NCI-H345 treated with DMSO at 0.1 percent for 48 hours (cell line): ENCODE measurements at regions not wholly inside any gene's neighbourhood (a gene's known extent, or its start where the extent isn't known, plus 50 kb on each side); places are given as distances from the start of the nearest gene placed in this dataset.

Source experiments
- DNase-seq: peaks from one replicate; lab custom pipeline; 2025; ENCODE audit not compliant: unreplicated experiment; lab: John Stamatoyannopoulos, UW

GRCh38 chr1:60146884-60147283 lies 73.3 kb upstream of the C1orf87 start:
- no peak for DNase-seq

GRCh38 chr1:60145771-60146170 lies 72.2 kb upstream of the C1orf87 start:
- no peak for DNase-seq

DNA sequence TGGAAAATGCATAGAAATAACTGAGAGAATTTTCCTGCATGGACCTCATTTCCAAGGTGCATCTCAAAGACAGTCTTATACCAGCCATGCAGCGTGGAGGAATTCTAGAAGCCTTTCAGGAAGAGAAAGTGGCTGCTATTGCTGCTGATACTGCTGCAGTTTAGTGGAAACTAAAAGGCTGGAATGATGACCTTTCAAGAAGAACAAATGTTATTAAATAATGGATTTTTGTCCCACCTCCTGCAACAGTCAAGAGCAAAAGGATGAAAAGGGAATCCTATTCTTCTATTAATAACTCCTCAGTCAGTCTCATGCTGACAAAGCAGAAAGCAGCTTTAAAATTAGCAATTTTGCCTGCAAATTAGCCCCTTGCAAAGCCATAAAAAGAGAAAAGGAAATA lies 68.2 kb upstream of the C1orf87 start:
- DNase-seq = no peak

DNA sequence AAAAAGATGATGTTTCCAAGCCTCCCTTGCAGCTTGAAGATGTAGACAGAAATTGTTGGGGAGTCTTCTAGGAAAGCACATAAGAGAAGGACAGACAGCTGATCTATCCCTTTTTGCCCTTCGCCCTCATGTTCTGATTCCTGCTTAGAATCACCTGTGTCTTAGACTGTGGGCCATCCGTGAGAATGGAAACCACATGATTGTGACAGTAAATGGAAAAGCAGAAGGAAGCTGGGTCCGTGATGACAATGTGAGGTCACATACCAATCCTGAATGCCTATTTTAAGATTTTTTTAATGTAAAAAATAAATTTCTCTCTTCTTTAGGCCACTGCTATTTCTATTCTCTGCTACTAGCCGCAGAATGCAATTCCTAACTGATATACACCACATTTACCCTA lies 67.7 kb upstream of the C1orf87 start:
- no peak for DNase-seq

DNA sequence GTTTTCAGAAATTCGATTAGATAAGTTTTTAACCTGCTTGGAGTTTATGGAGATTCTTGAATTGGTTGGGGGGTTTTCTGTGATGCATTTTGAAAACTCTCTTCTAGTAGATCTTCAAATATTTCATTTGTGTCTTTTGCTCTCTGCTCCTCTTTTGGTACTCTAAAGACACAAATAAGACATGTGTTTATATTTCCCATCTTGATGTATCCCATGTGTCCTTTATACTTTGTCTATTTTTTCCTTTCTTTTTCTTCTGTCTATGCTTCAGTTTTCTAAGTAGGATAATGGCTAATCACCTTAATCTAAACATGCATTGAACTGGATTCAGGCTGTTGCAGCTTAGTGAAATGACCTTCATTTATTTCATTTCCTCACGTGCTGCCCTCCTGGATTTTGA lies 63.8 kb upstream of the C1orf87 start:
- no peak for DNase-seq

DNA sequence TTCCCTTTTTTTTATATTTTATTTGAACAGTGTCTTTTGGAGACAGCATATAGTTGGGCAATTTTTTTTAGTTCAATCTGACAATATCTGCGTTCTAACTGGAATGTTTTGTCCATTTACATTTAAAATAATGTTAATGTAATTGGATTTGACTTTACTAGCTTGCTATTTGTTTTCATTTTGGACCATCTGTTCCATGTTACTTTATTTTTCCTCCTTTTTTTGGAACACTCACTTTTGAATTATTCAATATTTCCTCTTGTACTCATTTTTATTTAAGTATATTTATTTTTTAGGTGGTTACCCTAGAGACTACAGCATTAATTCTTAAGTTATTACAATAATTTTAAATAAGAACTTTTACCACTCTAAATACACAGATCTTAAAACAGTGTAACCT lies 62.8 kb upstream of the C1orf87 start:
- no peak for DNase-seq

GRCh38 chr1:60134716-60135115 lies 61.1 kb upstream of the C1orf87 start:
- no peak for DNase-seq

DNA sequence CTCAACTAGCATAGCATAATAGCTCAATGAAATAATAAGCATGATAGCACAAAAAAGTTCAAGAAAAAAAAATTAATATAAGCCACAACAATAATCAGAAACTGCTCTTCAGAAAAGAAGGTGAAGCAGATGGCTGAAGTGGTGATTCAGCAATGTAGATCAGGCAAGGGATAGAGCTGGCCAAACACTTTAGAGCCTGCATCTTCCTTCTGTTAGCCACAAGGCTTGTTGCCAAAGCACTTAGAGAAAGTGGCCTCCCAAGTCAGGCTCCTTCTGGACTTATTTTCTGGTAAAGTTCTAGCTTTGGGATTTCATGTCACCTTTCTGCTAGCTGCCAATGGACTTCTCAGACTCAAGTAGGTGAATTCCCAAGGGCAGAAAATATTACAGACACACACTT lies 60.3 kb upstream of the C1orf87 start:
- no peak for DNase-seq

GRCh38 chr1:60133000-60133673 lies 59.6 kb upstream of the C1orf87 start:
- no peak for DNase-seq

GRCh38 chr1:60132108-60132507 lies 58.5 kb upstream of the C1orf87 start:
- DNase-seq = no peak

- no peak for DNase-seq
These were observed 57.1 kb upstream of the C1orf87 start for GRCh38 chr1:60130703-60131102.

- DNase-seq = no peak
These were observed 56.3 kb upstream of the C1orf87 start for GRCh38 chr1:60129911-60130310.

GRCh38 chr1:60126723-60127122 lies 53.2 kb upstream of the C1orf87 start:
- DNase-seq = no peak
